ENCODE measurements at regions not wholly inside any gene's neighbourhood (a gene's known extent, or its start where the extent isn't known, plus 50 kb on each side); places are given as distances from the start of the nearest gene placed in this dataset.

GRCh38 chr7:81404669-81405068 lies 365.2 kb downstream of the HGF start:
- WGBS, 4 donors, result 70 to 93% (median 86%) methylated on average over 2 of the region's 2 CpGs
- DNase-seq, result no peak
- Histone ChIP-seq H3K36me3 (replicated peaks in 1 of 2) (no peaks in the 10 kb centered on the region), H3K4me1 (replicated peaks in 1 of 2) (no peaks in the 10 kb centered on the region), H3K27ac (no peak overlapping the region), H3K27me3 (no peaks in the 10 kb centered on the region), H3K9me3 (replicated peaks in 1 of 3) (no peaks in the 10 kb centered on the region), H3K4me3 (no peak overlapping the region)
- intact Hi-C loops (cut with DNase I), result no loop called here
- no peak for TF ChIP-seq POLR2A (IDR thresholded peaks at IDR 0.05)
- no peak for TF ChIP-seq CTCF (IDR thresholded peaks at IDR 0.05)

DNA sequence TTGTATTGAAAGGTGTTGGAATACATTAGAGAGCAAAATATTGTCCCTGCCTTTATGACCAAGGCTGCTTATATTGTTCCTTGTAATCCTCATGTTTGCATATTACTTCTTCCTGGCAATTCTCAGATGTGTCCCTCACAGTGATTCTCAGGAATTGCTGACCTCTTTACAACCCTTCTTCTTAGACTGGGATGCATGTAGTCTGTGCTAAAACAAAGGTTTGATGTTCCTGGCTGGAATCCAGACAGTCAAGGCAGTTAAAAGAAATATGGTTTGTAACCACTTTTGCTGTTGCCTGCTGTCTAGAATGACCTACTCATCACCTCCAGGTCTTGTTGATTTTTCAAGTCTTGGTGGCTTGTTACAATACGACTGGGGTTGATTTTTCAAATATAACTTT lies 367.6 kb downstream of the HGF start:
- no peaks in the 10 kb centered on the region for H3K27me3 ChIP-seq
- no peak overlapping the region for H3K4me3 ChIP-seq
- no peaks in the 10 kb centered on the region for H3K4me1 ChIP-seq (replicated peaks in 1 of 2)
- no peaks in the 10 kb centered on the region for H3K36me3 ChIP-seq (replicated peaks in 1 of 2)
- H3K9me3 ChIP-seq (replicated peaks in 1 of 3), result no peaks in the 10 kb centered on the region
- 21 to 47% (median 32%) methylated on average over 1 of the region's 1 CpG for WGBS, 4 donors
- DNase-seq, result no peak
- no peak overlapping the region for H3K27ac ChIP-seq
- intact Hi-C loops (cut with DNase I), result no loop called here
- TF ChIP-seq CTCF (IDR thresholded peaks at IDR 0.05) (no peak), POLR2A (IDR thresholded peaks at IDR 0.05) (no peak)

- intact Hi-C loops (cut with DNase I), result no loop called here
- 48 to 63% (median 54%) methylated on average over 3 of the region's 3 CpGs for WGBS, 4 donors
- TF ChIP-seq POLR2A (IDR thresholded peaks at IDR 0.05) (no peak), CTCF (IDR thresholded peaks at IDR 0.05) (no peak)
- Histone ChIP-seq H3K4me3 (no peak overlapping the region), H3K27me3 (no peaks in the 10 kb centered on the region), H3K27ac (no peak overlapping the region), H3K36me3 (replicated peaks in 1 of 2) (no peaks in the 10 kb centered on the region), H3K4me1 (replicated peaks in 1 of 2) (no peaks in the 10 kb centered on the region), H3K9me3 (replicated peaks in 1 of 3) (no peaks in the 10 kb centered on the region)
- DNase-seq, result no peak
Observed at GRCh38 chr7:81399471-81399870, 370.4 kb downstream of the HGF start.

DNA sequence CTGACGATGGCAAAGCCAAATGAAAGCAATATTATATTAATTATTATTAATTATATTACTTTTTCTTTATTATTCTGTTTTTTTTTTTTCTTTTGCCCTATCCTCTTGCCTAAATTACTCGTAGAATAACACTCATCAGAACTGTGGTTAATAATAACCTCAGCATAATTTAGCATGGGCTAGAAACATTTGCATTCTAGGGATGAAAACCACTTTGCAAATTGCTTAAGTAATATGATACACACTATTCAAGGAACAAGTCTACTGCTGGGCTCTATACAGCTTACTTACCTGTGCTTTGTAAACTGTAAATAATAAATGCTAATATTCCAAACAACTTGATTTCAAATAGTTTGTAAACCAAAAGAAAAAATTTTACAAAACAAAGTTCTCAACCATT lies 375.8 kb downstream of the HGF start:
- H3K4me1 ChIP-seq (replicated peaks in 1 of 2), result no peaks in the 10 kb centered on the region
- whole genome bisulfite sequencing, 4 donors, result 66 to 79% (median 68%) methylated on average over 2 of the region's 2 CpGs
- intact Hi-C loops (cut with DNase I), result no loop called here
- H3K36me3 ChIP-seq (replicated peaks in 1 of 2), result no peaks in the 10 kb centered on the region
- no peak overlapping the region for H3K4me3 ChIP-seq
- DNase-seq, result no peak
- TF ChIP-seq CTCF (IDR thresholded peaks at IDR 0.05) (no peak), POLR2A (IDR thresholded peaks at IDR 0.05) (no peak)
- H3K27ac ChIP-seq, result no peak overlapping the region
- no peaks in the 10 kb centered on the region for H3K27me3 ChIP-seq
- H3K9me3 ChIP-seq (replicated peaks in 1 of 3), result no peaks in the 10 kb centered on the region

Data from adrenal gland (tissue), 9 donors.